RWPE1 (cell line): ENCODE measurements at regions not wholly inside any gene's neighbourhood (a gene's known extent, or its start where the extent isn't known, plus 50 kb on each side); places are given as distances from the start of the nearest gene placed in this dataset.

Experiments used
- CTCF ChIA-PET: fragments of 350-600 bp; sonication (Branson Sonifier 250); formaldehyde crosslinking; extraction: SDS; loops from one replicate; lab custom pipeline; 2021; lab: Yijun Ruan, JAX
- POLR2A ChIA-PET: fragments of 400-600 bp; formaldehyde crosslinking; extraction: SDS; loops from one replicate; lab custom pipeline; 2020; ENCODE audit warnings: antibody characterized with exemption; ENCODE audit not compliant: low non-redundant PET; lab: Yijun Ruan, JAX
- DNase-seq: peaks from one replicate; pipeline ENCODE4 v3.0.0; 2012; ENCODE audit warnings: low spot score
- H3K27ac ChIP-seq: fragments of 450-650 bp; 2 replicates; pipeline ENCODE4 v1.5.1; 2017
- TF ChIP-seq, protein P1 (sequence below): fragments of 450-650 bp; conservative IDR thresholded peaks from 2 replicates; pipeline ENCODE4 v1.5.1; 2017; ENCODE audit warnings: low read depth, mild to moderate bottlenecking

DNA sequence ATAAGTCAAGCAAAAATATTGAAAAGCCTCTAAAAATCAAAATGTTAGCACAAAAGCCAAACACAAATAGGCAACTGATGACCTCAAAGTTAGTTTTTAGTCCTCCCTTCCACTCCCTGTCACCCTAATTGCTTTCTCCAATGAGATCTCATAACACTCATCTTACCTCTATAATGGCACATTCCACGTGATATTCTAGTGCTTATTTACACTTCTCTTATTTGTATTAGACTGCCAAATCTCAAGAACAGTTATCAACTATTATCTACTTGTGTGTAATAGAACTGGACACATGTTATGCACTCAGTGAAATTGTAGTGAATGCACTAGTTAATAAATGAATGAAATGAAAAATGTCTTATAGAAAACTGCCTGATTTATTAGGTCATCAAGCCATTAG, 55.5 kb upstream of the AVPR1A start:
- POLR2A ChIA-PET = no interaction called here

More for the DNA sequence above, 55.5 kb upstream of the AVPR1A start:
- no peak for DNase-seq
- no peak overlapping the region for H3K27ac ChIP-seq
- TF ChIP-seq, protein P1, sequence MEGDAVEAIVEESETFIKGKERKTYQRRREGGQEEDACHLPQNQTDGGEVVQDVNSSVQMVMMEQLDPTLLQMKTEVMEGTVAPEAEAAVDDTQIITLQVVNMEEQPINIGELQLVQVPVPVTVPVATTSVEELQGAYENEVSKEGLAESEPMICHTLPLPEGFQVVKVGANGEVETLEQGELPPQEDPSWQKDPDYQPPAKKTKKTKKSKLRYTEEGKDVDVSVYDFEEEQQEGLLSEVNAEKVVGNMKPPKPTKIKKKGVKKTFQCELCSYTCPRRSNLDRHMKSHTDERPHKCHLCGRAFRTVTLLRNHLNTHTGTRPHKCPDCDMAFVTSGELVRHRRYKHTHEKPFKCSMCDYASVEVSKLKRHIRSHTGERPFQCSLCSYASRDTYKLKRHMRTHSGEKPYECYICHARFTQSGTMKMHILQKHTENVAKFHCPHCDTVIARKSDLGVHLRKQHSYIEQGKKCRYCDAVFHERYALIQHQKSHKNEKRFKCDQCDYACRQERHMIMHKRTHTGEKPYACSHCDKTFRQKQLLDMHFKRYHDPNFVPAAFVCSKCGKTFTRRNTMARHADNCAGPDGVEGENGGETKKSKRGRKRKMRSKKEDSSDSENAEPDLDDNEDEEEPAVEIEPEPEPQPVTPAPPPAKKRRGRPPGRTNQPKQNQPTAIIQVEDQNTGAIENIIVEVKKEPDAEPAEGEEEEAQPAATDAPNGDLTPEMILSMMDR = no peak
- CTCF ChIA-PET = no interaction called here
